ENCODE measurements at regions not wholly inside any gene's neighbourhood (a gene's known extent, or its start where the extent isn't known, plus 50 kb on each side); places are given as distances from the start of the nearest gene placed in this dataset.

GRCh38 chr4:133452678-133453077 lies 303.6 kb downstream of the PCDH10 start:
- TF ChIP-seq CTCF (IDR thresholded peaks at IDR 0.05) (no peak), POLR2AphosphoS5 (IDR thresholded peaks at IDR 0.05) (no peak), POLR2A (IDR thresholded peaks at IDR 0.05) (no peak)

Measured in upper lobe of left lung (tissue), 4 donors.